COR-L47 (cell line): ENCODE measurements at regions not wholly inside any gene's neighbourhood (a gene's known extent, or its start where the extent isn't known, plus 50 kb on each side); places are given as distances from the start of the nearest gene placed in this dataset.

ENCODE experiments used
- DNase-seq: peaks from one replicate; lab custom pipeline; 2025; lab: John Stamatoyannopoulos, UW

- DNase-seq, result no peak
These were observed 555.4 kb upstream of the CPEB2 start for GRCh38 chr4:14446904-14447303.

GRCh38 chr4:14449308-14449707 is 553.0 kb upstream of the CPEB2 start:
- no peak for DNase-seq

- no peak for DNase-seq
These were observed 550.3 kb upstream of the CPEB2 start for GRCh38 chr4:14452001-14452400.

- DNase-seq, result no peak
These were observed 549.5 kb upstream of the CPEB2 start for GRCh38 chr4:14452764-14453163.

GRCh38 chr4:14458463-14458862 is 543.8 kb upstream of the CPEB2 start:
- no peak for DNase-seq

GRCh38 chr4:14465057-14465456 is 537.2 kb upstream of the CPEB2 start:
- no peak for DNase-seq

- no peak for DNase-seq
These were observed 536.8 kb upstream of the CPEB2 start for GRCh38 chr4:14465507-14465906.

- DNase-seq, result no peak
These were observed 523.8 kb upstream of the CPEB2 start for GRCh38 chr4:14478504-14478903.

GRCh38 chr4:14496408-14496807 is 505.9 kb upstream of the CPEB2 start:
- no peak for DNase-seq

GRCh38 chr4:14496969-14497368 is 505.3 kb upstream of the CPEB2 start:
- DNase-seq, result no peak

- no peak for DNase-seq
These were observed 498.1 kb upstream of the CPEB2 start for GRCh38 chr4:14504162-14504561.

GRCh38 chr4:14513471-14513870 is 488.8 kb upstream of the CPEB2 start:
- DNase-seq, result no peak

GRCh38 chr4:14515556-14515955 is 486.7 kb upstream of the CPEB2 start:
- DNase-seq, result no peak

GRCh38 chr4:14518136-14518535 is 484.1 kb upstream of the CPEB2 start:
- DNase-seq, result no peak

- no peak for DNase-seq
These were observed 482.1 kb upstream of the CPEB2 start for GRCh38 chr4:14520171-14520570.

- DNase-seq, result no peak
These were observed 478.0 kb upstream of the CPEB2 start for GRCh38 chr4:14524276-14524675.

GRCh38 chr4:14528918-14529317 is 473.4 kb upstream of the CPEB2 start:
- no peak for DNase-seq

GRCh38 chr4:14529653-14530052 is 472.6 kb upstream of the CPEB2 start:
- DNase-seq, result no peak

- no peak for DNase-seq
These were observed 469.8 kb upstream of the CPEB2 start for GRCh38 chr4:14532436-14532835.

GRCh38 chr4:14539246-14539645 is 463.0 kb upstream of the CPEB2 start:
- no peak for DNase-seq

- DNase-seq, result no peak
These were observed 457.1 kb upstream of the CPEB2 start for GRCh38 chr4:14545163-14545562.

- DNase-seq, result no peak
These were observed 456.5 kb upstream of the CPEB2 start for GRCh38 chr4:14545807-14546206.

- no peak for DNase-seq
These were observed 450.2 kb upstream of the CPEB2 start for GRCh38 chr4:14552119-14552518.

- no peak for DNase-seq
These were observed 442.6 kb upstream of the CPEB2 start for GRCh38 chr4:14559646-14560045.

- DNase-seq, result no peak
These were observed 441.7 kb upstream of the CPEB2 start for GRCh38 chr4:14560577-14560976.
